PC-9 (cell line): ENCODE measurements at regions not wholly inside any gene's neighbourhood (a gene's known extent, or its start where the extent isn't known, plus 50 kb on each side); places are given as distances from the start of the nearest gene placed in this dataset.

Experiments used
- EZH2 ChIP-seq: fragments of 200-600 bp; sonication (generic); IDR thresholded peaks from 2 replicates; pipeline ENCODE4 v1.8.0; 2017; ENCODE audit warnings: antibody characterized with exemption, low read depth
- TF ChIP-seq, protein P1 (sequence below): fragments of 200-600 bp; sonication (generic); conservative IDR thresholded peaks from 2 replicates; pipeline ENCODE4 v1.6.1; 2017; ENCODE audit warnings: mixed run types, antibody characterized with exemption, mild to moderate bottlenecking, moderate library complexity

DNA sequence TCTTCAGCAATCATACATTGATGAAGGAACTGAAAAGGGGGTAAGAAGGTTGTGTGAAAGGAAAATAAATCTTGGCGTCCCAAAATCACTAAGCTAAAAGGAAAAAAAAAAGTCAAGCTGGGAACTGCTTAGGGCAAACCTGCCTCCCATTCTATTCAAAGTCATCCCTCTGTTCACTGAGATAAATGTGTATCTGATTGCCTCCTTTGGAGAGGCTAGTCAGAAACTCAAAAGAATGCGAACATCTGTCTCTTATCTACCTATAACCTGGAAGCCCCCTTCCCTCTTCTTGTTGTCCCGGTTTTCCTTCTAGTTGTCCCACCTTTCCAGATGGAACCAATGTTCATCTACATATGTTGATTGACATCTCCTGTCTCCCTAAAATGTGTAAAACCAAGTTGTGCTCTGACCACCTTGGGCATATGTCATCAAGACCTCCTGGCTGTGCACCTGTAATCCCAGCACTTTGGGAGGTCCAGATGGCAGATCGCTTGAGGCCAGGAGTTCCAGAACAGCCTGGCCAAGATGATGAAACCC lies 53.1 kb downstream of the RESF1 start:
- TF ChIP-seq EZH2: no peak
- TF ChIP-seq, protein P1, sequence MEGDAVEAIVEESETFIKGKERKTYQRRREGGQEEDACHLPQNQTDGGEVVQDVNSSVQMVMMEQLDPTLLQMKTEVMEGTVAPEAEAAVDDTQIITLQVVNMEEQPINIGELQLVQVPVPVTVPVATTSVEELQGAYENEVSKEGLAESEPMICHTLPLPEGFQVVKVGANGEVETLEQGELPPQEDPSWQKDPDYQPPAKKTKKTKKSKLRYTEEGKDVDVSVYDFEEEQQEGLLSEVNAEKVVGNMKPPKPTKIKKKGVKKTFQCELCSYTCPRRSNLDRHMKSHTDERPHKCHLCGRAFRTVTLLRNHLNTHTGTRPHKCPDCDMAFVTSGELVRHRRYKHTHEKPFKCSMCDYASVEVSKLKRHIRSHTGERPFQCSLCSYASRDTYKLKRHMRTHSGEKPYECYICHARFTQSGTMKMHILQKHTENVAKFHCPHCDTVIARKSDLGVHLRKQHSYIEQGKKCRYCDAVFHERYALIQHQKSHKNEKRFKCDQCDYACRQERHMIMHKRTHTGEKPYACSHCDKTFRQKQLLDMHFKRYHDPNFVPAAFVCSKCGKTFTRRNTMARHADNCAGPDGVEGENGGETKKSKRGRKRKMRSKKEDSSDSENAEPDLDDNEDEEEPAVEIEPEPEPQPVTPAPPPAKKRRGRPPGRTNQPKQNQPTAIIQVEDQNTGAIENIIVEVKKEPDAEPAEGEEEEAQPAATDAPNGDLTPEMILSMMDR: no peak
